ACC112 (cell line): ENCODE measurements at regions not wholly inside any gene's neighbourhood (a gene's known extent, or its start where the extent isn't known, plus 50 kb on each side); places are given as distances from the start of the nearest gene placed in this dataset.

Experiments used
- H2AFZ ChIP-seq: fragments of 200-600 bp; sonication (generic); one replicate; pipeline ENCODE4 v1.6.0; 2017; ENCODE audit warnings: antibody characterized with exemption, low read length; ENCODE audit not compliant: unreplicated experiment
- H3K27ac ChIP-seq: fragments of 200-600 bp; sonication (generic); 2 replicates; pipeline ENCODE4 v1.5.1; 2014; ENCODE audit warnings: low read depth, mild to moderate bottlenecking, antibody characterized with exemption, low read length, moderate library complexity
- H3K27me3 ChIP-seq: fragments of 200-600 bp; sonication (generic); 2 replicates; pipeline ENCODE4 v1.6.1; 2014; ENCODE audit warnings: mild to moderate bottlenecking, antibody characterized with exemption, low read length, moderate library complexity, mixed read lengths; ENCODE audit not compliant: insufficient read depth
- H3K36me3 ChIP-seq: fragments of 200-600 bp; sonication (generic); 2 replicates; pipeline ENCODE4 v1.6.1; 2016; ENCODE audit warnings: mild to moderate bottlenecking, antibody characterized with exemption, low read length, moderate library complexity, mixed read lengths; ENCODE audit not compliant: insufficient read depth
- H3K4me1 ChIP-seq: fragments of 200-600 bp; sonication (generic); one replicate; pipeline ENCODE4 v1.6.1; 2016; ENCODE audit warnings: low read length, mixed read lengths; ENCODE audit not compliant: insufficient read depth, unreplicated experiment, control insufficient read depth
- H3K4me3 ChIP-seq: fragments of 200-600 bp; sonication (generic); 2 replicates; pipeline ENCODE4 v1.5.1; 2014; ENCODE audit warnings: mild to moderate bottlenecking, low read depth, low read length
- H3K79me2 ChIP-seq: fragments of 200-600 bp; sonication (generic); one replicate; pipeline ENCODE4 v1.6.0; 2016; ENCODE audit warnings: low read length; ENCODE audit not compliant: control insufficient read depth, unreplicated experiment, insufficient read depth

GRCh38 chr14:94938016-94938415 lies 168.1 kb upstream of the GSC start:
- Histone ChIP-seq H3K27me3 (peaks cover 32% of the 10 kb centered on the region), H3K4me3 (no peak overlapping the region), H3K36me3 (no peaks in the 10 kb centered on the region), H3K79me2 (no peaks in the 10 kb centered on the region), H3K27ac (no peak overlapping the region), H2AFZ (no peak overlapping the region), H3K4me1 (no peaks in the 10 kb centered on the region)

- Histone ChIP-seq H3K79me2 (no peaks in the 10 kb centered on the region), H3K4me1 (no peaks in the 10 kb centered on the region), H3K4me3 (no peak overlapping the region), H3K27me3 (peaks cover 32% of the 10 kb centered on the region), H3K27ac (no peak overlapping the region), H3K36me3 (no peaks in the 10 kb centered on the region), H2AFZ (no peak overlapping the region)
Observed at GRCh38 chr14:94936901-94937685, 167.2 kb upstream of the GSC start.

- no peak overlapping the region for H3K4me3 ChIP-seq
- H3K79me2 ChIP-seq = no peaks in the 10 kb centered on the region
- H3K27ac ChIP-seq = no peak overlapping the region
- H3K36me3 ChIP-seq = no peaks in the 10 kb centered on the region
- H3K27me3 ChIP-seq = peaks cover 32% of the 10 kb centered on the region
- peak overlapping the region; percentile 91 for H2AFZ ChIP-seq
- no peaks in the 10 kb centered on the region for H3K4me1 ChIP-seq
Observed at GRCh38 chr14:94936401-94936892, 166.5 kb upstream of the GSC start.

- H3K4me3 ChIP-seq = no peak overlapping the region
- no peaks in the 10 kb centered on the region for H3K4me1 ChIP-seq
- H3K79me2 ChIP-seq = no peaks in the 10 kb centered on the region
- H2AFZ ChIP-seq = no peak overlapping the region
- no peak overlapping the region for H3K27ac ChIP-seq
- H3K36me3 ChIP-seq = no peaks in the 10 kb centered on the region
- H3K27me3 ChIP-seq = peaks cover 32% of the 10 kb centered on the region
Observed at GRCh38 chr14:94935706-94936300, 165.9 kb upstream of the GSC start.

GRCh38 chr14:94934276-94934810 lies 164.4 kb upstream of the GSC start:
- H3K79me2 ChIP-seq = no peaks in the 10 kb centered on the region
- no peaks in the 10 kb centered on the region for H3K36me3 ChIP-seq
- no peak overlapping the region for H2AFZ ChIP-seq
- no peak overlapping the region for H3K27ac ChIP-seq
- peaks cover 32% of the 10 kb centered on the region for H3K27me3 ChIP-seq
- no peak overlapping the region for H3K4me3 ChIP-seq
- no peaks in the 10 kb centered on the region for H3K4me1 ChIP-seq

- Histone ChIP-seq H3K27ac (no peak overlapping the region), H3K36me3 (no peaks in the 10 kb centered on the region), H2AFZ (no peak overlapping the region), H3K27me3 (peaks cover 32% of the 10 kb centered on the region), H3K4me1 (no peaks in the 10 kb centered on the region), H3K4me3 (no peak overlapping the region), H3K79me2 (no peaks in the 10 kb centered on the region)
Observed at GRCh38 chr14:94933486-94933885, 163.6 kb upstream of the GSC start.

GRCh38 chr14:94932589-94932988 lies 162.7 kb upstream of the GSC start:
- no peak overlapping the region for H3K4me3 ChIP-seq
- no peak overlapping the region for H2AFZ ChIP-seq
- peaks cover 32% of the 10 kb centered on the region for H3K27me3 ChIP-seq
- H3K36me3 ChIP-seq = no peaks in the 10 kb centered on the region
- H3K27ac ChIP-seq = no peak overlapping the region
- no peaks in the 10 kb centered on the region for H3K4me1 ChIP-seq
- H3K79me2 ChIP-seq = no peaks in the 10 kb centered on the region

- Histone ChIP-seq H3K27ac (no peak overlapping the region), H3K79me2 (no peaks in the 10 kb centered on the region), H3K27me3 (peaks cover 25% of the 10 kb centered on the region)
Observed at GRCh38 chr14:94930690-94931089, 160.8 kb upstream of the GSC start.

GRCh38 chr14:94929354-94929753 lies 159.4 kb upstream of the GSC start:
- Histone ChIP-seq H3K79me2 (no peaks in the 10 kb centered on the region), H3K4me3 (no peak overlapping the region), H2AFZ (no peak overlapping the region), H3K27ac (no peak overlapping the region), H3K4me1 (no peaks in the 10 kb centered on the region), H3K36me3 (no peaks in the 10 kb centered on the region), H3K27me3 (peaks cover 14% of the 10 kb centered on the region)

More at GRCh38 chr14:94930690-94931089, 160.8 kb upstream of the GSC start:
- H3K36me3 ChIP-seq = no peaks in the 10 kb centered on the region
- no peak overlapping the region for H2AFZ ChIP-seq
- no peaks in the 10 kb centered on the region for H3K4me1 ChIP-seq
- no peak overlapping the region for H3K4me3 ChIP-seq

- Histone ChIP-seq H3K27me3 (no peaks in the 10 kb centered on the region), H3K79me2 (no peaks in the 10 kb centered on the region), H3K4me1 (no peaks in the 10 kb centered on the region), H3K4me3 (no peak overlapping the region), H3K27ac (no peak overlapping the region), H3K36me3 (no peaks in the 10 kb centered on the region), H2AFZ (no peak overlapping the region)
Observed at GRCh38 chr14:94926176-94926575, 156.3 kb upstream of the GSC start.
